Right ventricle myocardium inferior (tissue), 1 donor: ENCODE measurements at regions not wholly inside any gene's neighbourhood (a gene's known extent, or its start where the extent isn't known, plus 50 kb on each side); places are given as distances from the start of the nearest gene placed in this dataset.

ENCODE experiments used
- ATAC-seq: fragments of 200-7000 bp; cut with Tn5 transposase; one replicate; pipeline ENCODE4 v1.9.1; 2020; ENCODE audit warnings: mild to moderate bottlenecking, moderate library complexity
- DNase-seq: peaks from one replicate; pipeline ENCODE4 v3.0.0; 2021; ENCODE audit errors: missing footprints
- intact Hi-C: fragments of 100-400 bp; cut with DNase I; formaldehyde crosslinking; loops from one replicate; pipeline ENCODE4 v1.11.0; 2022
- donor health status: DM: no; HTN: yes; CAD: no; lungs with severe emphysema.

DNA sequence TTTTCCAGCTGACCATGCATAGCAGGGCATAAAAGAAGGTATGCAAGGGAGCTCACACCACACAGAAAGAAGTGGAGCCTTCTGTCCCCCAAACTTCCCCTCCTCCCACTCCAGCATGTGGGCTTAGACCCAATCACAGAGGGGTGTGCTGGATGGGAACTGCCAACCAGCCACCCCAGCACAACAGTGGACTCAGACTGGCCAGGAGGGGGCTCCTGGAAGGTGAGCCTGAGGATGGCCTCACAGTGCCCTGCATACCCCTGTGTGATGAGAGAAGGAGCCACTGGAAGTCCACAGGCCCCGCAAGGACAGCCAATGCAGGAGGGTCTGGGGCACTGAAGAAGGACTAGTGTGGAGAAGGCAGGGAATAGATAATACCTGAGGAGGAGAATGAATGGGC lies 106.9 kb upstream of the SERP2 start:
- DNase-seq (no peak), ATAC-seq (no peak)
- intact Hi-C loops: no loop called here

DNA sequence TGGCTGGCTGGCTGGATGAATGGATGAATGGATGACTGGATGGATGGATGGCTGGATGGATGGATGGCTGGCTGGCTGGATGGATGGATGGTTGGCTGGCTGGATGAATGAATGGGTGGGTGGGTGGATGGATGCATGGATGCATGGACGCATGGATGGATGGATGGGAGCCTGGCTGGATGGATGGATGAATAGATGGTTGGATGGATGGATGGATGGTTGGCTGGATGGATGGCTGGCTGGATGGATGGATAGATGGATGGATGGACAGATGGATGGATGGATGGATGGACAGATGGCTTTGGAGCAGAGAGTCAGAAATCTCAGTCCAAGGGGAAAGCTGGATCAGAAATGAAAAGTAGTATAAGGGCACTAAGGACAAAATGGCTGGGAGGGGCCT lies 106.4 kb upstream of the SERP2 start:
- intact Hi-C loops: no loop called here
- no peak for ATAC-seq

DNA sequence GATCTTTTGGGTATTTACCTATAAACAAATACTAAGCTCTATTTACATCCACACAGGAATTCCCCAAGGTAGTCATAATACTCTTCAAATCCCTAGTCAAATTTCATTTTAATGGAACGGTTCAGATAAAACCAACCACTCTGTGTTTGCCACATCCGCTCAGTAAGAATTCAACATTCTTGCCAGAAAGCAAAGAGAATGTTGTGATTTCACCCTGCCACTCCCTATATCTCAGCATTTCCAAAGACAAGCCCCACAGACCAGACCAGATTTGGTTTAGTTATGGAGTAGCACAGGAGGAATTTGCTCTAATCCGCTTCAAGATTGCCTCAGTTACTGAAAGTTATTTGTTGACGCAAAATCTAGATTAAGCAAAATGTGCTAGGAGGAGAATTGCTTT lies 105.6 kb upstream of the SERP2 start:
- DNase-seq: no peak
- intact Hi-C loops: no loop called here
- ATAC-seq: no peak

More for the DNA sequence above, 106.4 kb upstream of the SERP2 start:
- no peak for DNase-seq

DNA sequence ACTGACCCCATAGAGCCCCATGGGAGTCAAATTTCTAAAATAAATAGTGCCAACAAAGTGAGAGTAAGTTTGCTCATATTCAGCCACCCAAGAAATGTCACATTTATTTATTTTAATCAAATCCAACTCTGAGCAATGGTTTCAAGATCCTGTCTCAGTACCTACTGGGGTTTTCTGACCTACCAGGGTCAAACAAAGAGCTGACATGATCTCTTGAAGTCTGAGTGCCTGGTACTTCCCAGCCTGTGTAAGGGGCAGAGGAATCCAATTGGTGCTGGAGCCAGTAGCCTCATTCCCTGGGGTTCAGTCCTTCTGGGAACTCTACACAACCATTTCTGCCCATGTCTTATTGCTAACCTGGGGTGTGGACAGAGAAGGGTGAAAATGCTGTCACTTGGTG lies 104.6 kb upstream of the SERP2 start:
- intact Hi-C loops: no loop called here
- ATAC-seq (no peak), DNase-seq (no peak)

DNA sequence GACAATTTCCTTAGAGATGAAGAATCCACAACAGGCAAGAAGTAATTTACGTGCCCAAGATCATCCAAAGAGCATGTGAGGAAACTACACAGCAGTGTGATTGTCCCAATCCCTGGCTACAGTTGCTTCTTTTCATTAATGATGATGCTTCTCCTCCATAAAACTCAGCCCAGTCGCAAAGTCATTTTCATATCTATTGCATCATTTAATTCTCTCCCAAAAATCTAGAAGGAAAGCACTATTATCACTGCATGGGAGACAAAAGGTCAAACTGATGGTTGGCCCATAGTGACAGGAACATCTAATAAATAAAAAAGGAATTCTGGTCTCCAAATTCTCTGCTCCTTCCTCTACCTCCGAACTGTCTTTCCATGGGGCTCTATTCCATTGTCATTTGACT lies 103.5 kb upstream of the SERP2 start:
- ATAC-seq: no peak
- intact Hi-C loops: no loop called here
- DNase-seq: no peak

DNA sequence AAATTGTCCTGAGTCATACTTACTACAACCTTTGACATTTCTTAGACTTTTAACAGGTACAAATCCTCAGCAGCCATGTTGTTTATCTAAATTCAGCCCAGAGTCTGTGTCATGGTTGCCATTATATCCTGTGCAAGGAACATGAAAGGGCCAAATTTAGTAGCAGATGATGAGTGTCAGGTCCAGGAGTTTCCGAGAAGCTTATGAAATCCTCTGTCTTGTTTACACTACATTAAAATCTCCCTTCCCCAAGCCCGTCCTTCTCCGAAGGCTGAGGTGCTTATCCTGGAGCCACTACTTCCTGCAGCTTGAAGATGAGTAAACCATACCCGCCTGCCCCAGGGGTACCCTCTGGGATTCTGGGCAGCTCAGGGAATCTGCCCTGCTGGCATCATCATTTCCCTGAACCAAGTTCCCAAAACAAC lies 102.6 kb upstream of the SERP2 start:
- ATAC-seq (no peak), DNase-seq (no peak)

DNA sequence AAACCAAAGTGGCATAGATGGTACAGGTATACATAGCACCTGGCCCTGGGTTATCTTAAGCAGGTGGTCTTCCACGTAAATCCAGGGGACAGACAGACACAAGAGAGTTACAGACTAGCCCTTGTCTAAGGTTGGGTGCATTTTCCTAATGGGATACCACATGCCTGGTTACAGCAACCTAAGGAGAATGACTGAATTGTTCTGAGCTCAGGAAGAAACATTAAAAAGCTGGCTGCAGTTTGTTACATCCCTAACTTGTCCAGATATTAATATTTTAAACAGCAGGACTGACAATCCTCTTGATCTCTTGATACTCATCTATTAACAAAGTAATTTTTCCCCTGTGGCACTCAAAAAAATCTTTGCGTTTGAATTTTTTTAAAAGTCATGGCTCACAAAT lies 102.2 kb upstream of the SERP2 start:
- intact Hi-C loops: no loop called here
- DNase-seq (no peak), ATAC-seq (no peak)

More for the DNA sequence above, 102.6 kb upstream of the SERP2 start:
- intact Hi-C loops: no loop called here

DNA sequence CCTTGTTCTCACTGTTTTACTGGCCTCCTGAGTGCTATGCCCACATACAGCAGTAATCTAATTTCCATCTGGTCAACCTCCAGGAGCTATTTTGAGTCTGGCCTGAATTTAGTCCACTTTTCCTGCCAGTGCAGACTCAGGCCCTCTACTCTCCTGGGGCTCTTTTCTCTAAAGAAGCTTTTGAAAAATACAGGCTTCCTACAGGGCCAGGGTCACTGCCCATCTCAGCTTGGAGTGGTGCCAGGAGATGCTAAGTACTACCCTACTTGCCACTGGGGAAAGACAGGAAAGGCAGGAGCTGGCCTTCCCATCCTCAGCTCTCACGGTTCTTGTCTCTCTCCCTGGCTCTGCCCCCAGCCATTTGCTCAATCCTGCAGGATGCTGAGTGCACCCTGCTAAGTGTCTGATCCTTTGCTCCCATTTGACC lies 101.7 kb upstream of the SERP2 start:
- DNase-seq (no peak), ATAC-seq (peak; percentile 48)
- intact Hi-C loops: no loop called here

DNA sequence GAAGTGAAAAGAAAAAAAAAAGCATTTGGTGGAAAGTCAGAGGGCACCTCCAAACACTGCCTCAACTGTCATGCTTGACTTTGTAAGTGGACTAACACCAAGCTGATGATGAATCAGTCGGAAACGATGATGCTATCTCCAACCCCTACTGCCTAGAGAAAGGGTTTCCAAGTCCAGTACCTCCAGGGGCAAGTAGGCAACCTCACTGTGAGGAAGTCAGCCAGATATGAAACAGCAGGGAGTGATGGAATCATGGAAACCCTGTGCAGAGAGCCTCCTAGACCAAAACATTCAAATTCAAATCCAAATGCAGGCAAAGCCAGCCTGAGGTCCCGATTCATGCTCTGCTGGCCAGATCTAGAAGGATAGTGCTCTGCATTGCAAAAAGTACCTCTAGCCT lies 100.9 kb upstream of the SERP2 start:
- intact Hi-C loops: no loop called here
- ATAC-seq (no peak), DNase-seq (no peak)

DNA sequence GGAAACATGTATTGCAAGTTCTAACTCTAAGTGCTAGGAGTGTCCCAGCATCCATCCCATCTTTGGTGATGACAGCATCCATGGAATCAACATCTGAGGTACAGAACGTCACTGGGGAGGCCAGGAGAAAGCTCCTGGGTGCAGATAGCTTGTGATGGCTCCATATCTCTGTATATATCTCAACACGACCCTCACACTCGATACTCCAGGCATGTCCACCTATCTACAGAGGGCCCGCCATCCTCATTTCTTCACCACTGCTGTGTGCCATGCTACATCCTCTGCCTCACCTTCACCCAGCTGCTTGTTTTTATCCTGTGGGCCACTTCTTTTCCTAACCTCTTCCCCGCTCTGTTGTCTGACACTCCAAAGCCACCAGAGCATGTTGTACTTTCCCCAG lies 100.4 kb upstream of the SERP2 start:
- no peak for ATAC-seq
- no peak for DNase-seq
- intact Hi-C loops: no loop called here

DNA sequence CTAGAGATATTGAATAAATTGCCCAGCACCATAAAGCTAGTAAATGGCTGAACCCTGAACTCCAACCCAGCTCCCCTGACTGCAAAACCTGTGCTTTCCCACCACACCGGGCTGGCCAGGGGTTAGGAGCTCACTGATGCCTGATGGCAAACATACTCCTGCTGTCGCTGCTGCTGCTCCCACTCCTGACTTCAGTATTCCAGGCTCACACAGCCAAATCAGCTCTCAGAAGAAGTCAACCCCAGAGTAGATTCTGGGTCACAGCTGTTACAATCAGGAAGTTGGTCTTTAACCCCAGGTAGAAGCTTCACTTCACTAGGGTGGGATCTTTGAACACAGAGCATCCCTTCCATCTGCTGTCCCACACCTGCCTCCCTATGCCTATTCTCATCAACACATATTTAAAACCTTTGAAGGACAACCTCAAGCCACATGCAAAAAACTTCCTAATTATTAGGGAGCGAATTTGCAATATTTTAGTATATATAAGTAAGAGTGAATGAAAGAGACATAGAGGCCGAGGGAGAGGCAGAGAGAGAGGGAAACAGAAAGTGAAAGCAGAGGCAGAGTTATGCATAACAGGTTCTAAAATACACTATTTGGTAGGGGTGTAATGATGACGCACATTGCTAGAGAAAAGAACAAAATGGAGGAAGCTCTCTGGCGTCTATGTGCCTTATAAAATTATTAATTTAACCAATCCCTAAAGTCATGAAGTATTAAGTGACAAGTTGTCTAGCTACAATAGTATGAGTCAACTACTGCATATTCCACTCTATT lies 99.4 kb upstream of the SERP2 start:
- intact Hi-C loops: no loop called here
- ATAC-seq: peak; percentile 70
- no peak for DNase-seq

DNA sequence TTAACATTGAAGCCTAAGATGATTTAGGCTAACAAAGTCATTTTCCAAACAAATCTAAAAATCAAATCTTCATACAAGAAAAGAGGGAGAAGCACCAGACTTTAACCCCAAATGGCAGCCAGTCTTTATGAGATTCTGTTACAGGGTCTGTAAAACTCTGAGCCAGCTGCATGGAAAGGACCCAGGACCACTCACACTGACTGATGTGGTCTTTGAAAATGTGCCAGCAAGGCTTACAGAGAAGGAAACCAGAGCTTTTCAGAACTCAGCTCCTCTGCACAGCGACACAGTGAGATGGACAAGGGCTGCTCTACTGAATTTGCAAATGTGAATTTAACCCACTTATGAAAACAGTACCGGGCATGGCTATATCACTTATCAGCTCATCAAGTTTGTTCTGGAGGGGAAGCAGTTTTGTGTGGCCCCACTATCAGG lies 98.8 kb upstream of the SERP2 start:
- DNase-seq (no peak), ATAC-seq (no peak)
- intact Hi-C loops: no loop called here

DNA sequence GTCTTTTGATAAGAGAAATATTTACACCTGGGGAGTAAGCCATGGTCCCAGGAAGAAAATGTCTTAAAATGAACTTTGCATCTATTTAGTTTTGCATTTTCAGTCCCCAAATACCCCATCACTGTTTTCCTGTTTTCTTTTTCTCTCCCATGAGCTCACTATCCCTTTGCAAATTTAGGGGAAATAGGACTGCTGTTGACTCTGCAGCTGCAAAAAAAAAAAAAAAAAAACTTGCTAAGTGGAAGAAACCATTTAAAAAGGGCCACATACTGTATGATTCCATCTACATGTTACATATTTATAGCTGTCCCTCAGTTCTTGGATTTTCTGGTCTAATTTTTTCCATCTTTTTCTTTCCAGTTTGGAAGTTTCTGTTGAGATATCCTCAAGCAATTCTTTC lies 98.2 kb upstream of the SERP2 start:
- intact Hi-C loops: no loop called here
- no peak for DNase-seq
- ATAC-seq: no peak

DNA sequence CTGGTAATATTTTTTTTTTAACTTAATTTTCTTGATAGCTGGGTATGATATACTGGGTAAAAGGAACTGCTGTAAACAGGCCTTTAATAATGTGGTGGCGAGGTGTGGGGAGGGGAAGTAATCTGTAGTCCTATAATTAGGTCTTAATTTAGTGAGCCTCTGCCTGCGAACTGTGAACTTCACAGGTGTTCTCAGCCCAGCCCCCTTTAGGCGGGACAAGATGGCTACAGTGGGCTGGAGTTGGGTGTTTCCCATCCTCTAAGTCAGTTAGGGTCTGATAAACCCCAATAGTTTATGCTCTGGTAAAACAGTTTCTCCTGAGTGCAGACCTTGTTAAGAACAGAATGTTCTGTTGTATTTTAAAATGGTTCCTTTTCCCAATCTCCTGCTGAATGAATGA lies 97.6 kb upstream of the SERP2 start:
- intact Hi-C loops: no loop called here
- ATAC-seq (no peak), DNase-seq (no peak)

DNA sequence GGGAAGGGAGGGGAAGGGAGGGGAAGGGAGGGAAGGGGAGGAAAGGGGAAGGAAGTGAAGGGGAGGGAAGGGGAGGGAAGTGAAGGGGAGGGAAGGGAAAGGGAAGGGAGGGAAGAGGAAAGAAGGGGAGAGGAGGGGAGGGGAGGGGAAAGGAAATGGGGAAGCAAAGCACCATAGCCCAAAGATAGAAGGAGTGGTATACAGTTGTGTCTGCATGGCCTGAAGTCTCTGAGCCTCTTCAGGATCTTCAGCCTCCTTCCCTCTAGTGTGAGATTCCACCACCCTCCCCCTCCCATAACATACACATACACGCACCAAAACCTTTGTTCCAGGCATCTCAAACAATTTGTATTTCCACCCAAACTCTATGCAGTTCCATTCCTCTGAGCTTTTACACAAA lies 96.2 kb upstream of the SERP2 start:
- ATAC-seq (no peak), DNase-seq (no peak)
- intact Hi-C loops: no loop called here

DNA sequence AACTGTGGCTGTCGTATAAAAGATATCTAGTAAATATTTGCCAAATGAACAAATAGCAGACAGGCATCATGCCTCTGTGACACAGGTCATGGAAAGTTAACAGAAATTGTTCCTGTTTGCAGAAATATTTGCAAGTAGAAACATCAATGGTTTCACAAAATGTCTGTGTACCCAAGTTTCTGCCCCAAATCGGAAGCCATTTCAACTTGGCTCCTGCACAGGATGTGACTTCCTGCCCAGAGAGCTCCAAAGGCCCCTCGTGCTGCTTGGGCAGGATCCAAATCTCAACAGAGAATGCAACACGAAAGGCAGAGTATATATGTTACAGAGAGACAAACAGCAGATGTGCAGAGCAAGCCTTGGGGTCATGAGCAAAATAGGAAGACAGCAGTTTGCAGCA lies 95.5 kb upstream of the SERP2 start:
- intact Hi-C loops: no loop called here
- DNase-seq (no peak), ATAC-seq (no peak)

DNA sequence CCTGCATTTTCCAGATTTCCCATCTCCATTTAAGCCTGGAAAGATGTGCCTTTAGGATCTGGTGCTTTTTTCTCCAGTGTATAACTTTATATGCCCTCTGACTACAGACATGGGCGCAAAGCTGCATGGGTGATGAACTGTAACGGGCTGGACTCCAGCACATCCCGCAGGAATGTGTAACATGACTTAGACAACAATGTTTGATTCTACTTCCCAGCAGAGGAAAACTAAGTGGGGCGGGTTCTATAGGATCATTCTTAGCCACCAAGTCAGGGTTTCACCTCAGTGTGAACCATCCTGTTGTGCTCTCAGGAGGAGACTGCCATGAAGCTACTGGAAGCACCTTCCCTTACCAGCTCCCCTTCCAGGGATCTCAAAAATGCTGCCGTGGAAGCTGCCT lies 93.2 kb upstream of the SERP2 start:
- intact Hi-C loops: no loop called here
- DNase-seq (no peak), ATAC-seq (no peak)

DNA sequence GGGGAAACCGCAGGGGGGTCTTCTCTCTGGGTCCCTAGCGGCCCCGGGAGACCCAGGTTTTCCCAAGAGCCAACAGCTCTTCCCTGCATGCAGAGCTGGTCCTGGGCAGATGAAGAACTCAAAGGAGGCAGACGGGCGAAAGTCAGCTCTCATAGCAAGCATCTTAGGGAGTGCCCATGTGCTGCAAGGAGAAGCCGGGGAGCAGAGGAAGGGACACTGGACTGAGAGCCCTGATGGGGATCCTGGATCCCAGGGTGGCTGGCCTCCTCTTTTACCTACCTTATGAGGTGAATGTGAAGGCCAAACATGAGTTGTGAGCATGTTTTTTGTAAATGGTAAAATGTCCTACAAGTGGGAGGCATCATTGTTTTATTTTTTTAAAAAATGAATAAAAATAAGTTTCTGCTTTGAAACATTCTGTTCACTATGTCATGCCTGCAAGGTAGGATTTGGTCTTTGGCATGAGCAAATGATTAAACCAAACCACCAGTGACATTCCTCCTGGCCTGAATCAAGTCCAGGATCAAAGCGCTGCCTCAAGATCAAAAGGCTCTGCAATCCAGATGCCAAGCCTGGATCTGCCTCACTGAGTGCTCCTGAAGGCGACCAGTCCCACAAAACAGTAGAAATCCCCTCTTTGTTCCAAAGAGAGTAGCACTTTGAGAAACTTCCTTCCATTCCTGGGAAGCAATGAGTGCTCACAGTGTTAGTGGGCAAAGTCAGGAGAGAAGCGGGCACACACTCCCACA lies 92.2 kb upstream of the SERP2 start:
- ATAC-seq (no peak), DNase-seq (no peak)
- intact Hi-C loops: no loop called here

DNA sequence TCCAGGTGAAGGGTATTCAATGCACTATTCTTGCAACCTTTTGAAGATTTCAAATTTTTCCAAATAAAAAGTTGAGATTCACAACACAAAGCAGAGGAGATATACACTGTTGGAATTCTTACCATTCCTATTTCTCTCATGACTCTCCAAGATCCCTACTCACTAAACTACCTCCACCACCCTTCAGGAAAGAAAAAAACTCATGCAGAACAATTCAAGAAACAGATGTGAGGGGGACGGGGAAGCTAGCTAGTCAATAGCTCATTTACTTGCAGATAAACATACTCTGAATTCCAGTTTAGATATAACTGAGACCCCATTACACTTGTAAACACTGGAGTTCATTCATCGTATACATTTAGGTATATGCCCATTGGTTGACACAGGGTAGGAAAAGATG lies 90.0 kb upstream of the SERP2 start:
- ATAC-seq (no peak), DNase-seq (no peak)
- intact Hi-C loops: no loop called here

DNA sequence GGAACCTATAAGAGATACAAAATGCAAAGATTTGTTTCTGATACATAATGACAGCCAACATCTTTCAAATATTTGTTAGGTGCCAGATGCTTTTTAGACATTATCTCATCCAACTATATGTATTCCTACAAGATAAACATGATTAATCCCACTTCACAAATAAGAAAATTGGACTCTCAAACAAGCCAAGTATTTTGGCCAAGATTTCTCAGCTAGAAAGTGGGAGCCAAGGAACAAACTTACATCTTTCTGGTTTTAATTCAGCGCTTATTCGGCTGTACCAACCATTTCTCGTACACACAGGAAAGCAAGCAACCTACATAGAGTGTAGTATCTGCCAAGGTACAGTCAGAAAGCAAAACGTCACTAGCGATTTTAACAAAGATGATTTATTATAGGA lies 85.7 kb upstream of the SERP2 start:
- DNase-seq: no peak
- intact Hi-C loops: no loop called here
- no peak for ATAC-seq
